ENCODE measurements at regions not wholly inside any gene's neighbourhood (a gene's known extent, or its start where the extent isn't known, plus 50 kb on each side); places are given as distances from the start of the nearest gene placed in this dataset.

DNA sequence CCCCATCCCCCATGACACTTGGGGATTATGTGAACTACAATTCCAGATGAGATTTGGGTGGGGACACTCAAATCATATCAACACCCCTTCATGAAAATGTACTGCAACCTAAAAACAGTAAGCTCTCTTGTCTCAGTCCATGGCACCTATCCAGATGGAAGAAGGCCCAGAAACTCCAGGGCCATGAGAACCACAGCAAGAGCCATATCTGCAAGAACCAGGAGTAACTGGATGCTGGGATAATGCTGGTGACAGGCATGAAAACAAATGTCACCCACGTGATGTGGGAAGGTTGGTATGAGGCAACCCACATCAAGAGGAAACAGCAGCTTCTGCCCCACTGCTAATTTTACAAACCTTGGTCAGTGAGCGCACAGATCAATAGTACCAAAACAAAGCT, 400.1 kb upstream of the ERCC4 start:
- H3K9me3 ChIP-seq = peaks cover 0 to under 1% of the 10 kb centered on the region in 2 donors
- no peaks in the 10 kb centered on the region for H3K27me3 ChIP-seq
- TF ChIP-seq, protein P1, sequence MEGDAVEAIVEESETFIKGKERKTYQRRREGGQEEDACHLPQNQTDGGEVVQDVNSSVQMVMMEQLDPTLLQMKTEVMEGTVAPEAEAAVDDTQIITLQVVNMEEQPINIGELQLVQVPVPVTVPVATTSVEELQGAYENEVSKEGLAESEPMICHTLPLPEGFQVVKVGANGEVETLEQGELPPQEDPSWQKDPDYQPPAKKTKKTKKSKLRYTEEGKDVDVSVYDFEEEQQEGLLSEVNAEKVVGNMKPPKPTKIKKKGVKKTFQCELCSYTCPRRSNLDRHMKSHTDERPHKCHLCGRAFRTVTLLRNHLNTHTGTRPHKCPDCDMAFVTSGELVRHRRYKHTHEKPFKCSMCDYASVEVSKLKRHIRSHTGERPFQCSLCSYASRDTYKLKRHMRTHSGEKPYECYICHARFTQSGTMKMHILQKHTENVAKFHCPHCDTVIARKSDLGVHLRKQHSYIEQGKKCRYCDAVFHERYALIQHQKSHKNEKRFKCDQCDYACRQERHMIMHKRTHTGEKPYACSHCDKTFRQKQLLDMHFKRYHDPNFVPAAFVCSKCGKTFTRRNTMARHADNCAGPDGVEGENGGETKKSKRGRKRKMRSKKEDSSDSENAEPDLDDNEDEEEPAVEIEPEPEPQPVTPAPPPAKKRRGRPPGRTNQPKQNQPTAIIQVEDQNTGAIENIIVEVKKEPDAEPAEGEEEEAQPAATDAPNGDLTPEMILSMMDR (IDR thresholded peaks at IDR 0.05) = no peak

DNA sequence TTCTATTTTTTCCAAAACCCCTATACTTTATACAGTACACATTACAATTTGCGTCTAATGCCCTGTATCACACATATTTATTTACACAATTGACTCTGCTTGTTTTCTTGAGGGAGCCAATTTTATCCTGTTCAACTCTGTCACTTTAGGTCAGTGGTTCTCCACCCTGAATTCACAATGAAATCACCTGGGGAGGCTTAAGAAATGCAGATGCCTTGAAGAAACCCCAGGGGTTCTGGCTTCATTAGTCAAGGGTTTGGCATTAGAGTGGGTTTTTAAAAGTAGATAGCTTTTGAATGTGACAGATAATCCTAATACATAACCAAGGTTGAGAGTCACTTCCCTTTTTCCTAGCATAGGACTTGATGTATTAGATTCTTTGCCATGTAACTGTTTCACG, 398.6 kb upstream of the ERCC4 start:
- TF ChIP-seq, protein P1 (IDR thresholded peaks at IDR 0.05) = no peak
- DNase-seq (ENCODE audit: low spot score) = no peak
- no peaks in the 10 kb centered on the region for H3K27me3 ChIP-seq
- H3K4me1 ChIP-seq = no peaks in the 10 kb centered on the region
- H3K27ac ChIP-seq = no peak overlapping the region
- H3K4me3 ChIP-seq = no peak overlapping the region
- H3K36me3 ChIP-seq = no peaks in the 10 kb centered on the region
- no peaks in the 10 kb centered on the region for H3K9me3 ChIP-seq

More for the DNA sequence above, 400.1 kb upstream of the ERCC4 start:
- DNase-seq (ENCODE audit: low spot score) = no peak
- no peak overlapping the region for H3K27ac ChIP-seq
- H3K4me1 ChIP-seq = no peaks in the 10 kb centered on the region
- H3K36me3 ChIP-seq = no peaks in the 10 kb centered on the region
- no peak overlapping the region for H3K4me3 ChIP-seq

GRCh38 chr16:13527332-13527731, 392.6 kb upstream of the ERCC4 start:
- Histone ChIP-seq H3K9me3 (no peaks in the 10 kb centered on the region), H3K4me1 (no peaks in the 10 kb centered on the region), H3K36me3 (no peaks in the 10 kb centered on the region), H3K27ac (no peak overlapping the region), H3K27me3 (no peaks in the 10 kb centered on the region), H3K4me3 (no peak overlapping the region)
- DNase-seq (ENCODE audit: low spot score) = no peak
- TF ChIP-seq, protein P1 (IDR thresholded peaks at IDR 0.05) = no peak

GRCh38 chr16:13528691-13529090, 391.3 kb upstream of the ERCC4 start:
- Histone ChIP-seq H3K4me3 (no peak overlapping the region), H3K9me3 (no peaks in the 10 kb centered on the region), H3K36me3 (no peaks in the 10 kb centered on the region), H3K27me3 (no peaks in the 10 kb centered on the region), H3K27ac (no peak overlapping the region), H3K4me1 (no peaks in the 10 kb centered on the region)
- no peak for DNase-seq (ENCODE audit: low spot score)
- TF ChIP-seq, protein P1 (IDR thresholded peaks at IDR 0.05) = no peak

DNA sequence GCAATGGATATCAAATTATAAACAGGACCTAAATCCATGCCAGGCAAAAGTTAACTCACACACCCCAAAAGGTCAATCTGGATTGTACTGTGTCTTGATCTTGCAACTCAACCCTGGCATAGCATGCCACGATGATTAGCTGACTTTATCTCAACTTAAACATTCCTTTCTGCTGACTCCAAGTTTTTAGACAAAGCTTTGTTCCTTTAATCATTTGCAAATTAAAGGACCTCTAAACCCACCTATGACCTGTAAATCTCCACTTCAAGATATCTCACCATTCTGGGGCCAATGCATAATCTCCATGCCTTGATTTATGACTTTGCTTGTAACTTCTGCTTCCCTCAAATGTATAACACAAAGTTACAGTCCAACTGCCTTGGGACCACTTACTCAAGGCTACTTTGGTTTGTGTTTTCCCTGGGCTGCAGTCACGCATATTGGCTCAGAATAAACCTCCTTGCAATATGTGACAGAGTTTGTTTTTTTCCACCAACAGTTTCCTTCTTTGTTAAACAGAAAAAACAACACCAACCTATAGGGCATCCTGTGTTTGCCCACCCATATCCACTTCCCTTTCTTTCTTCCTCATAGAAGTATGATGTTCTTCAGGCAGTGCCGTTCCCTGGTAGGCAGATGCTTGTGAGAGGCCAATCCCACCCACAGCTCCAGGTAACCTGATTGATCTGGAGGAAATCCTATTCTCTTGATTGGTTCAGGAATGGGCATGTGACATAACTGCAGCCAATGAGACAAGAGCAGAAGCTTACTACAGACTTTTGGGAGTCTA, 390.6 kb upstream of the ERCC4 start:
- Histone ChIP-seq H3K27ac (no peak overlapping the region), H3K36me3 (no peaks in the 10 kb centered on the region), H3K9me3 (no peaks in the 10 kb centered on the region), H3K4me3 (no peak overlapping the region), H3K4me1 (no peaks in the 10 kb centered on the region), H3K27me3 (no peaks in the 10 kb centered on the region)
- TF ChIP-seq, protein P1 (IDR thresholded peaks at IDR 0.05) = no peak
- no peak for DNase-seq (ENCODE audit: low spot score)

- Histone ChIP-seq H3K9me3 (no peaks in the 10 kb centered on the region), H3K36me3 (no peaks in the 10 kb centered on the region), H3K27ac (no peak overlapping the region), H3K4me3 (no peak overlapping the region), H3K4me1 (no peaks in the 10 kb centered on the region), H3K27me3 (no peaks in the 10 kb centered on the region)
- TF ChIP-seq, protein P1 (IDR thresholded peaks at IDR 0.05) = no peak
- DNase-seq (ENCODE audit: low spot score) = no peak
Measured at GRCh38 chr16:13540771-13541170, 379.2 kb upstream of the ERCC4 start.

Measured in right atrium auricular region (tissue), 2 donors.